ENCODE measurements at regions not wholly inside any gene's neighbourhood (a gene's known extent, or its start where the extent isn't known, plus 50 kb on each side); places are given as distances from the start of the nearest gene placed in this dataset.

DNA sequence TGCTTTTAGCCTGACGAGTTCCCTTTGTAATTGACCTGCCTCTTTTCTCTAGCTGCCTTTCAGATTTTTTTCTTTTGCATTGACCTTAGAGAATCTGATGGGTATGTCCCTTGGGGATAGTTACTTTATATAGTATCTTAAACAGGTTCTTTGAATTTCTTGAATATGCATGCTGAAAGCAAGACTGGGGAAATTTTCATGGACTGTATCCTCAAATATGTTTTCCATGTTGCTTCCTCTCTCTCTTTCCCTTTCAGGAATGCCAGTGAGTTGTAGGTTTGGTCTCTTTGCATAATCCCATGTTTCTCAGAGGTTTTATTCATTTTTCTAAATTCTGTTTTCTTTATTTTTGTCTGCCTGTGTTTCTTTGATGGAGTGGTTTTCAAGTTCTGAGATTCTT lies 81.8 kb upstream of the CPNE4 start:
- DNase-seq (ENCODE audit: low spot score), result no peak
- no peaks in the 10 kb centered on the region for H4K20me1 ChIP-seq (ENCODE audit: low read depth)
- Mint-ChIP-seq H3K4me3 (no peak overlapping the region), H3K27ac (no peak overlapping the region), H3K27me3 (ENCODE audit: insufficient read depth, low read depth) (peaks cover 4% of the 10 kb centered on the region), H3K36me3 (no peaks in the 10 kb centered on the region), H3K9me3 (peaks cover 9% of the 10 kb centered on the region), H3K4me1 (no peaks in the 10 kb centered on the region)
- no peaks in the 10 kb centered on the region for H3K4me1 ChIP-seq
- no peak overlapping the region for H3K9ac ChIP-seq
- H2AFZ ChIP-seq (replicated peaks), result no peak overlapping the region
- TF ChIP-seq EZH2phosphoT487 (IDR thresholded peaks at IDR 0.05) (no peak), EZH2 (IDR thresholded peaks at IDR 0.05) (no peak)
- TF ChIP-seq, protein P1, sequence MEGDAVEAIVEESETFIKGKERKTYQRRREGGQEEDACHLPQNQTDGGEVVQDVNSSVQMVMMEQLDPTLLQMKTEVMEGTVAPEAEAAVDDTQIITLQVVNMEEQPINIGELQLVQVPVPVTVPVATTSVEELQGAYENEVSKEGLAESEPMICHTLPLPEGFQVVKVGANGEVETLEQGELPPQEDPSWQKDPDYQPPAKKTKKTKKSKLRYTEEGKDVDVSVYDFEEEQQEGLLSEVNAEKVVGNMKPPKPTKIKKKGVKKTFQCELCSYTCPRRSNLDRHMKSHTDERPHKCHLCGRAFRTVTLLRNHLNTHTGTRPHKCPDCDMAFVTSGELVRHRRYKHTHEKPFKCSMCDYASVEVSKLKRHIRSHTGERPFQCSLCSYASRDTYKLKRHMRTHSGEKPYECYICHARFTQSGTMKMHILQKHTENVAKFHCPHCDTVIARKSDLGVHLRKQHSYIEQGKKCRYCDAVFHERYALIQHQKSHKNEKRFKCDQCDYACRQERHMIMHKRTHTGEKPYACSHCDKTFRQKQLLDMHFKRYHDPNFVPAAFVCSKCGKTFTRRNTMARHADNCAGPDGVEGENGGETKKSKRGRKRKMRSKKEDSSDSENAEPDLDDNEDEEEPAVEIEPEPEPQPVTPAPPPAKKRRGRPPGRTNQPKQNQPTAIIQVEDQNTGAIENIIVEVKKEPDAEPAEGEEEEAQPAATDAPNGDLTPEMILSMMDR (IDR thresholded peaks at IDR 0.05), result no peak
- H3K27me3 ChIP-seq, result no peaks in the 10 kb centered on the region
- no peak overlapping the region for H3K4me2 ChIP-seq
- H3K4me3 ChIP-seq, result no peak overlapping the region
- no peaks in the 10 kb centered on the region for H3K79me2 ChIP-seq (ENCODE audit: low read depth)
- no peaks in the 10 kb centered on the region for H3F3A ChIP-seq (ENCODE audit: low read depth)
- no peaks in the 10 kb centered on the region for H3K9me3 ChIP-seq (ENCODE audit: low read depth)
- H3K36me3 ChIP-seq, result no peaks in the 10 kb centered on the region
- no peak overlapping the region for H3K27ac ChIP-seq

DNA sequence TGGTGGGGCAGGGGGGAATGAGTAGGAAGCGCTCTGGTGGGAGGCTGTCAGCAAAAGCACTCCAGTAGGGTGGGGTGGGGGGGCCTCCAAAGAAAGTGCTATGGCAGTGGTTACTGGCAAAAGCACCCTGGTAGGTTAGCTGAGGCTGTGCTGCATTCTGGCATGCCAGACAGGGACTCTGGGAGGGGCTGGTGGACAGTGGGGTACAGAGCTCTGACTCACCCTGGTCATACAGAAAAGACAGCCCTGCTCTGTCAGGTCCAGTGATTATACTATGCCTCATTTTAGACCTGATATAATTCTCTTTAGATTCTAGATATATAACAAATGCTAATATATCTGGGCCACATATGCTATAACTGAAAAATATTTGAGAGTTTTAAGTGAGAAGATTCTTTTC lies 82.8 kb upstream of the CPNE4 start:
- Mint-ChIP-seq H3K36me3 (no peaks in the 10 kb centered on the region), H3K9me3 (peaks cover 12% of the 10 kb centered on the region), H3K4me3 (no peak overlapping the region), H3K27me3 (ENCODE audit: insufficient read depth, low read depth) (peaks cover 4% of the 10 kb centered on the region), H3K27ac (no peak overlapping the region), H3K4me1 (no peaks in the 10 kb centered on the region)
- H2AFZ ChIP-seq (replicated peaks), result no peak overlapping the region
- H3K27me3 ChIP-seq, result no peaks in the 10 kb centered on the region
- H3K4me3 ChIP-seq, result no peak overlapping the region
- no peaks in the 10 kb centered on the region for H3K9me3 ChIP-seq (ENCODE audit: low read depth)
- no peaks in the 10 kb centered on the region for H3K4me1 ChIP-seq
- no peaks in the 10 kb centered on the region for H3K79me2 ChIP-seq (ENCODE audit: low read depth)
- no peak overlapping the region for H3K9ac ChIP-seq
- no peaks in the 10 kb centered on the region for H3K36me3 ChIP-seq
- H4K20me1 ChIP-seq (ENCODE audit: low read depth), result no peaks in the 10 kb centered on the region
- TF ChIP-seq, protein P1 (IDR thresholded peaks at IDR 0.05), result no peak
- TF ChIP-seq EZH2 (IDR thresholded peaks at IDR 0.05) (no peak), EZH2phosphoT487 (IDR thresholded peaks at IDR 0.05) (no peak)
- no peaks in the 10 kb centered on the region for H3F3A ChIP-seq (ENCODE audit: low read depth)
- H3K4me2 ChIP-seq, result no peak overlapping the region
- H3K27ac ChIP-seq, result no peak overlapping the region
- DNase-seq (ENCODE audit: low spot score), result no peak

DNA sequence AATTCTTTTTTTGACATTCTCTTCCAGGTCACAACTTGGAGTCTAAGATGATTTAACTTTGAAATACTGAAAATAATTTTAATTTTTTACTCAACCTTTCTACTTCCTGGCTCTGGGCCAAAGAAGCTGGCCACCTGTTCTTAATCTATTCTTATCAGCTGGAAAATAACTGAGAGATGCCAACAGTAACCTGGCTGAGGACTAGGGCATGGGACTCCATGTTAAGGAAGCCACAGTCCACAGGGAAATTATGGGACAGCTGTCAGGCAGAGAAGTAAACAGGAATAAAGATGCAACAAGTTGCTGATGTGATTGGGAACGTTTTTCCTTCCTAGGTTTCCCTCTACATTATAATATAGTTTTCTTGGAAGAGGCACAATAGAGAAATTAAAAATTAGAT lies 84.7 kb upstream of the CPNE4 start:
- H3K27ac ChIP-seq, result no peak overlapping the region
- no peak overlapping the region for H3K4me3 ChIP-seq
- H3F3A ChIP-seq (ENCODE audit: low read depth), result no peaks in the 10 kb centered on the region
- H2AFZ ChIP-seq (replicated peaks), result no peak overlapping the region
- H3K27me3 Mint-ChIP-seq (ENCODE audit: insufficient read depth, low read depth), result peaks cover 4% of the 10 kb centered on the region
- DNase-seq (ENCODE audit: low spot score), result no peak
- H3K36me3 ChIP-seq, result no peaks in the 10 kb centered on the region
- H3K4me2 ChIP-seq, result no peak overlapping the region
- H3K9me3 ChIP-seq (ENCODE audit: low read depth), result no peaks in the 10 kb centered on the region
- H4K20me1 ChIP-seq (ENCODE audit: low read depth), result no peaks in the 10 kb centered on the region
- TF ChIP-seq, protein P1 (IDR thresholded peaks at IDR 0.05), result no peak
- no peak for TF ChIP-seq EZH2phosphoT487 (IDR thresholded peaks at IDR 0.05)
- no peak for TF ChIP-seq EZH2 (IDR thresholded peaks at IDR 0.05)
- H3K4me1 ChIP-seq, result no peaks in the 10 kb centered on the region
- no peak overlapping the region for H3K9ac ChIP-seq
- H3K4me3 Mint-ChIP-seq, result no peak overlapping the region
- peaks cover 2% of the 10 kb centered on the region for H3K4me1 Mint-ChIP-seq
- peaks cover 9% of the 10 kb centered on the region for H3K9me3 Mint-ChIP-seq
- no peak overlapping the region for H3K27ac Mint-ChIP-seq
- no peaks in the 10 kb centered on the region for H3K79me2 ChIP-seq (ENCODE audit: low read depth)
- no peaks in the 10 kb centered on the region for H3K36me3 Mint-ChIP-seq
- no peaks in the 10 kb centered on the region for H3K27me3 ChIP-seq
